Breast epithelium (tissue), 4 donors: ENCODE measurements at regions not wholly inside any gene's neighbourhood (a gene's known extent, or its start where the extent isn't known, plus 50 kb on each side); places are given as distances from the start of the nearest gene placed in this dataset.

Source experiments
- DNase-seq, 2 donors: peaks; one replicate each; pipeline ENCODE4 v3.0.0-alpha.2; 2019; ENCODE audit warnings: low spot score in 2 of 2
- H3K27ac ChIP-seq, 2 donors: fragments of 200-600 bp; sonication (generic) in 1 of 2; one replicate each; pipeline ENCODE4 v1.5.1; 2016 to 2019; ENCODE audit warnings: mild to moderate bottlenecking in 1 of 2
- H3K27me3 ChIP-seq, 2 donors: fragments of 200-600 bp; sonication (generic) in 1 of 2; one replicate each; pipeline versions ENCODE4 v1.5.1 to v1.6.0; 2017 to 2019; ENCODE audit warnings: control low read depth in 1 of 2, mild to moderate bottlenecking in 1 of 2
- H3K36me3 ChIP-seq: fragments of 200-600 bp; one replicate; pipeline ENCODE4 v1.5.1; 2019
- H3K4me1 ChIP-seq, 2 donors: fragments of 200-600 bp; sonication (generic); one replicate each; pipeline ENCODE4 v1.5.1; 2016 to 2019; ENCODE audit warnings: control low read depth in 1 of 2
- H3K4me3 ChIP-seq, 3 donors: fragments of 200-600 bp; sonication (generic); 1 replicate in 2 of 3; 2 replicates in 1 of 3; pipeline ENCODE4 v1.5.1; 2016 to 2019; ENCODE audit warnings: mild to moderate bottlenecking in 3 of 3, moderate library complexity in 2 of 3
- H3K9me3 ChIP-seq, 2 donors: fragments of 200-600 bp; sonication (generic) in 1 of 2; one replicate each; pipeline ENCODE4 v1.5.1; 2016 to 2019; ENCODE audit warnings: control low read depth in 1 of 2
- CTCF ChIP-seq, 3 donors: fragments of 450-650 bp; IDR thresholded peaks; one replicate each; pipeline ENCODE4 v1.5.1; 2016 to 2017; ENCODE audit warnings: antibody characterized with exemption in 3 of 3, mild to moderate bottlenecking in 3 of 3, moderate library complexity in 3 of 3
- POLR2A ChIP-seq: fragments of 450-650 bp; IDR thresholded peaks from one replicate; pipeline ENCODE4 v1.6.1; 2016; ENCODE audit warnings: antibody characterized with exemption, mild to moderate bottlenecking, moderate library complexity
- POLR2AphosphoS5 ChIP-seq, 3 donors: sonication (generic); formaldehyde crosslinking; IDR thresholded peaks; one replicate each; pipeline ENCODE4 v1.6.1; 2017; ENCODE audit warnings: antibody characterized with exemption in 3 of 3
- intact Hi-C: fragments of 100-400 bp; cut with DNase I; formaldehyde crosslinking; loops from one replicate; pipeline ENCODE4 v1.15.1; 2023; ENCODE audit warnings: low total_unique reads

- Histone ChIP-seq H3K36me3 (no peaks in the 10 kb centered on the region), H3K9me3 (no peaks in the 10 kb centered on the region), H3K4me1 (no peaks in the 10 kb centered on the region), H3K27me3 (no peaks in the 10 kb centered on the region), H3K4me3 (no peak overlapping the region), H3K27ac (no peak overlapping the region)
- TF ChIP-seq CTCF (IDR thresholded peaks at IDR 0.05), result no peak
- no peak for TF ChIP-seq POLR2AphosphoS5 (IDR thresholded peaks at IDR 0.05)
- TF ChIP-seq POLR2A, result no peak
- DNase-seq, result no peak
- intact Hi-C loops, result no loop called here
Observed at GRCh38 chr3:72213296-72214065, 428.5 kb upstream of the PROK2 start.

- TF ChIP-seq POLR2A, result no peak
- TF ChIP-seq POLR2AphosphoS5 (IDR thresholded peaks at IDR 0.05), result no peak
- TF ChIP-seq CTCF (IDR thresholded peaks at IDR 0.05), result no peak
- intact Hi-C loops, result no loop called here
Observed at GRCh38 chr3:72212396-72212795, 427.4 kb upstream of the PROK2 start.

GRCh38 chr3:72210261-72210660 is 425.3 kb upstream of the PROK2 start:
- no peak for DNase-seq
- H3K4me1 ChIP-seq, result no peaks in the 10 kb centered on the region
- no peaks in the 10 kb centered on the region for H3K27me3 ChIP-seq
- intact Hi-C loops, result no loop called here
- no peaks in the 10 kb centered on the region for H3K9me3 ChIP-seq
- H3K4me3 ChIP-seq, result no peak overlapping the region
- H3K27ac ChIP-seq, result no peak overlapping the region
- no peaks in the 10 kb centered on the region for H3K36me3 ChIP-seq
- TF ChIP-seq POLR2A, result no peak
- no peak for TF ChIP-seq POLR2AphosphoS5 (IDR thresholded peaks at IDR 0.05)
- no peak for TF ChIP-seq CTCF (IDR thresholded peaks at IDR 0.05)

More at GRCh38 chr3:72212396-72212795, 427.4 kb upstream of the PROK2 start:
- Histone ChIP-seq H3K4me1 (no peaks in the 10 kb centered on the region), H3K27ac (no peak overlapping the region), H3K27me3 (no peaks in the 10 kb centered on the region), H3K4me3 (no peak overlapping the region), H3K9me3 (no peaks in the 10 kb centered on the region), H3K36me3 (no peaks in the 10 kb centered on the region)
- no peak for DNase-seq

GRCh38 chr3:72205297-72205826 is 420.4 kb upstream of the PROK2 start:
- no peak for DNase-seq
- H3K27ac ChIP-seq, result no peak overlapping the region
- H3K27me3 ChIP-seq, result no peaks in the 10 kb centered on the region
- no peak for TF ChIP-seq CTCF (IDR thresholded peaks at IDR 0.05)
- TF ChIP-seq POLR2AphosphoS5 (IDR thresholded peaks at IDR 0.05), result no peak
- TF ChIP-seq POLR2A, result no peak
- no peak overlapping the region for H3K4me3 ChIP-seq
- no peaks in the 10 kb centered on the region for H3K36me3 ChIP-seq
- H3K4me1 ChIP-seq, result no peaks in the 10 kb centered on the region
- intact Hi-C loops, result no loop called here
- H3K9me3 ChIP-seq, result no peaks in the 10 kb centered on the region

- no peak for TF ChIP-seq POLR2A
- TF ChIP-seq POLR2AphosphoS5 (IDR thresholded peaks at IDR 0.05), result no peak
- TF ChIP-seq CTCF (IDR thresholded peaks at IDR 0.05), result no peak
- Histone ChIP-seq H3K36me3 (no peaks in the 10 kb centered on the region), H3K4me1 (no peaks in the 10 kb centered on the region), H3K27ac (no peak overlapping the region), H3K27me3 (no peaks in the 10 kb centered on the region), H3K4me3 (no peak overlapping the region), H3K9me3 (no peaks in the 10 kb centered on the region)
- DNase-seq, result no peak
- intact Hi-C loops, result no loop called here
Observed at GRCh38 chr3:72204452-72204851, 419.5 kb upstream of the PROK2 start.
